Amygdala (tissue), 56 donors: ENCODE measurements at regions not wholly inside any gene's neighbourhood (a gene's known extent, or its start where the extent isn't known, plus 50 kb on each side); places are given as distances from the start of the nearest gene placed in this dataset.

Source experiments
- DNase-seq, 56 donors: peaks; one replicate each; lab custom pipeline; 2025; lab: John Stamatoyannopoulos, UW

DNA sequence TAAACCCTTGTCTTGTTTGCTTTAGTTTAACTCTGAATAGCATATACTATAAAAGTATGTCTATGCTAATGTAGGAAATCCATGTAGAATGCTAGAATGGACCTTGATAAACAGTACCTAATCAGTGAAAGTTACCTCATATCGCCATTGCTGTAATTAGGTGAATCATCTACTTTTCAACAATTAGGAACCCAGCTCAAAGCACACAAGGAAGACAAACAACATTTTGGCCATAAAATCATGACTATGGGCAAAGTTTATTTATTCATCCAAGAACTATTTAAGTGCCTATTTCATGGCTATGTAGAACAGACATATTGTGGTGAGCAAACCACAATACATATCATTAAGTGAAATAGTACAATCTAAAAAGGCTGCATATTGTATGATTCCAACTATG is 1043.2 kb downstream of the BRINP3 start:
- no peak for DNase-seq

DNA sequence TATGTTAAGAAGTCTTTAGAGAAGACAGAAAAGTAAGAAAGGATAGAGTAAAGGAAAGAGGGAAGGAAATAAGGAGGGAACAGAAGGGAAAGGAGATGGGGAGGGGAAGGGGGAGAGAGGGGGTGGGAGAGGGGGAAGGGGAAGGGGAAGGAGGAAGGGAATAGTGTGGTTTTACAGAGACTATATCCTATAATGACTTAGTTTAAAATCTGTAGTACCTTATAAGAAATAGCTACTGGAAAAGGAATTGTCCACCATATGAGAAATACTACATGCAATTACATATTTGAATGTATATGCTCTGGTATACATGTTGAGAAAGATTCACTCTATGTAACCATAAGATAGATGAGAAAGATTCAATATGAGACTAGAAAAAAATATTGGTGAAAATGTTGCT is 1042.3 kb downstream of the BRINP3 start:
- no peak for DNase-seq

- DNase-seq = no peak
These were observed 1038.9 kb downstream of the BRINP3 start for GRCh38 chr1:189438808-189439207.

GRCh38 chr1:189463166-189463565 is 1014.5 kb downstream of the BRINP3 start:
- DNase-seq = no peak

DNA sequence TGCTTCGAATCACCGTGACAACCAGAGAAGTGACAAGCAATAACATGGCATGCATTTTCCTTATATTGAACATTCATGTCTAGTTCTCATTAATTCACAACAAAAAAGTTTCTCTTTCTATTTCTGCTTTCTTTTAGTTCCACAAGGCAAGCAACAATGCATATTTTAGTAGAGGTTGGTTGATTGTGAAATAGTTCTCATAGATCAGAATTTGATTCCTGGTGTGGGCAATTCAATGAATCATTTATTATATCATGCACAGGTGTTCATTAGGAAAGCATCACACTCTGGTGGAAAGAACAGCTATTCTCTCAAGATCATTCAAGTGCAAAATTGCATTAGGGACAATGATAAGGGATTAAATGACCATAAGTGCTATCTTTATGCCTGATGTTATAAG is 980.9 kb downstream of the BRINP3 start:
- DNase-seq = no peak

GRCh38 chr1:189499736-189500135 is 977.9 kb downstream of the BRINP3 start:
- no peak for DNase-seq

GRCh38 chr1:189500778-189501177 is 976.9 kb downstream of the BRINP3 start:
- DNase-seq = no peak

GRCh38 chr1:189510827-189511226 is 966.8 kb downstream of the BRINP3 start:
- DNase-seq = no peak

- no peak for DNase-seq
These were observed 964.6 kb downstream of the BRINP3 start for GRCh38 chr1:189513091-189513490.

DNA sequence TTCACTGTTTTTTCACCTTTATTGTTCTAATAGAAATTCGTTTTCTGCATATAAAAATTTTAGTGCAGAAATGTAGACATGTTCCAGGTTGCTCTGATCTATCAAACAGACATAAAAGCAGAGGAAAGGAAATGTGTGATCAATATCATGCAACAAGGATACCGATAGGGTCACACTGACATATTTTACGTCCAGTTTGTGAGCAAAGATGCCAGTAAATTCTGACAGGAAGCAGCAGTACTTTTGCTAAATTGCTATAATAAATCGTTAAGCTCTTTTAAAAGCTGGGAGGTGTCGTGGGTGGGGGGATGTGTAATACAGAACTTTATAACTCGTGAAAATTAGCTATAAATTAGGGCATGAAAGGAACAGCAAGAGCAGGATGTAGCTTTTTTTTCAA is 955.2 kb downstream of the BRINP3 start:
- DNase-seq = no peak

GRCh38 chr1:189524501-189524900 is 953.2 kb downstream of the BRINP3 start:
- no peak for DNase-seq

GRCh38 chr1:189530162-189530561 is 947.5 kb downstream of the BRINP3 start:
- no peak for DNase-seq

GRCh38 chr1:189538271-189538670 is 939.4 kb downstream of the BRINP3 start:
- no peak for DNase-seq

DNA sequence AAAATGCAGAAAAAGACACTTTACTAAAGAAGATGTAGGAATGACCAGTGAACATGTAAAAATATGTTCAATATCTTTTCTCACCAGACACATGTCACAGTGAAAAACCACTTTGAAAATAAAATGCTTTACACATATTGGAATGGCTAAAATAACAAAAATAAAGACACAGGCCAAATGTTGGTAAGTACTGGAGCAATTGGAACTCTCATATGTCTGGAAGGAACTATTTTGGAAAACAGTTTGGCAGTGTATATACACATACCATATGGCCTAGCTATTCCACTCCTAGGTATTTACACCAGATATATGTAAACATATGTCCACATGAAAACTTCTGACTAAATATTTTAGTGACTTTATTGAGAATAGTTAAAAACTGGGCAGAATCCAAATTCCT is 927.2 kb downstream of the BRINP3 start:
- DNase-seq = no peak

DNA sequence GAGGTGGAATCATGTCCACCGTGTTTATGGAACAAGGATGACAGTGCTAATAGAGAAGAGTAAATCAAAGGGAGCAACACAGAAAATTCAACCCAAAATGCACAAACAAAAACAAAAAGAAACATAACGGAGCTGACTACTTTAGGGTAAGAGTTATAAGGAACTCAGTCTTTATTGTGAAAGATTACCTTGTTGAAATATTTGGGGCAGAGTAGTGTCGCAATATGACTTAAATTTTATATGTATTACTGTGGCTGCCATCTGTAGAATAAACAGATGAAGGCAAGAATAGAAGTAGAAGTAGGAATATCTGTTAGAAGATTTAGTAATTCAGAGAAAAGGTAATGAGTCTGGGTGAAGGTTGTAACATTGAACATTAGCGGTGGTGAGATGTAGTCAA is 913.9 kb downstream of the BRINP3 start:
- DNase-seq = no peak

GRCh38 chr1:189567890-189568289 is 909.8 kb downstream of the BRINP3 start:
- DNase-seq = no peak

DNA sequence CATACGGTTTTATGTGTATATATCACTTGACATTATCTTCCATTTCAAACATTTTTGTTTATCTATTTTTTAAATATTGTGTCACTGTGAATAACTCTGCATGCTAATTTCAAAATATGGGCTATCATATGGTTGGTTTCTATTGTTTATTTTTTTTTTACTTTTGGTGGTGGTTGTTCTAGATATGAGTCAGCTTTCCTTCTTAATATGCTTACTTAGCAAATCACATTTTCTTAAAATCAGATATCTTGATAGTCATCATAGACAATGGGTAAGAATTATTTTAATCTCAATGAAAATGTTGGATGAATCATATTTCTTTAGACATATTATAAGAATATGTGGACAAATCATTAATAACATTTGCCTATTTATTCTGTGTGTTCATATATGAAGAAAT is 881.5 kb downstream of the BRINP3 start:
- no peak for DNase-seq

GRCh38 chr1:189597083-189597482 is 880.6 kb downstream of the BRINP3 start:
- DNase-seq = no peak

GRCh38 chr1:189605226-189605625 is 872.4 kb downstream of the BRINP3 start:
- no peak for DNase-seq

DNA sequence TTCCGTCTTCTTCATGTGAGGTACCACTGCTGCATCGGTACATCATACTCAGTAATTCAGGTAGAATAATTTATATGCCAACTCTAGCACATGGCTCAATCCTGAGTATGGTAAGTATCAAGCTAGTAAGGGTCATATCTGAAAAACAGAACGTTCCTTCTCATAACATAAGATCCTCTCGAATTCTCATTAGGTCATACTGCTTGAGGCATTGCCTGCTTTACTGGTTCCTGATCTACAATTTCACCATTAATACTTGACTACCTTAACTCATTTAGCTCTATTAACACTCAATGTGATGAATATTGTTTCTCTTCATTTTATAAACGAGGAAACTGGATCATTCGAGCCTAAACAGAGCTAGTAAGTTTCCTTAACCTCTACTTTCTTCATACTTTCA is 871.6 kb downstream of the BRINP3 start:
- no peak for DNase-seq

GRCh38 chr1:189606795-189607476 is 870.7 kb downstream of the BRINP3 start:
- DNase-seq = no peak

- no peak for DNase-seq
These were observed 870.1 kb downstream of the BRINP3 start for GRCh38 chr1:189607477-189608096.

GRCh38 chr1:189609167-189609566 is 868.5 kb downstream of the BRINP3 start:
- no peak for DNase-seq
